DND-41 (cell line): ENCODE measurements at regions not wholly inside any gene's neighbourhood (a gene's known extent, or its start where the extent isn't known, plus 50 kb on each side); places are given as distances from the start of the nearest gene placed in this dataset.

Experiments used
- CTCF ChIP-seq: IDR thresholded peaks from 2 replicates; pipeline ENCODE4 v1.5.1; 2012; ENCODE audit warnings: borderline replicate concordance, low read length, moderate library complexity, mild to moderate bottlenecking; ENCODE audit not compliant: poor library complexity, severe bottlenecking; ENCODE audit errors: extremely low read depth
- EZH2 ChIP-seq: IDR thresholded peaks from 3 replicates; pipeline ENCODE4 v1.6.1; 2012; ENCODE audit warnings: borderline replicate concordance, low read depth, mild to moderate bottlenecking, moderate library complexity, low read length, inconsistent platforms; ENCODE audit not compliant: severe bottlenecking

- TF ChIP-seq CTCF (no peak), EZH2 (no peak)
These were observed 154.1 kb upstream of the HS3ST3A1 start for GRCh38 chr17:13755851-13756250.
